Ovary (tissue), 7 donors: ENCODE measurements at regions not wholly inside any gene's neighbourhood (a gene's known extent, or its start where the extent isn't known, plus 50 kb on each side); places are given as distances from the start of the nearest gene placed in this dataset.

Source experiments
- DNase-seq, 5 donors: peaks; one replicate each; pipeline ENCODE4 v3.0.0-alpha.2; 2019 to 2020
- H3K27ac ChIP-seq, 2 donors: fragments of 200-600 bp; one replicate each; pipeline versions ENCODE4 v1.5.1 to v1.8.0; 2019 to 2022
- H3K27me3 ChIP-seq: fragments of 200-600 bp; one replicate; pipeline ENCODE4 v1.8.0; 2022
- H3K36me3 ChIP-seq: fragments of 200-600 bp; sonication (generic); one replicate; pipeline ENCODE4 v1.5.1; 2019
- H3K4me1 ChIP-seq: one replicate; pipeline ENCODE4 v1.8.1; 2013; ENCODE audit warnings: mild to moderate bottlenecking, moderate library complexity; ENCODE audit not compliant: insufficient read depth
- H3K4me3 ChIP-seq: fragments of 200-600 bp; sonication (generic); one replicate; pipeline ENCODE4 v1.5.1; 2017
- H3K9me3 ChIP-seq, 2 donors: fragments of 200-600 bp in 1 of 2; sonication (generic) in 1 of 2; one replicate each; pipeline versions ENCODE4 v1.5.1 to v1.8.1; 2013 to 2019; ENCODE audit warnings: mild to moderate bottlenecking in 1 of 2, moderate library complexity in 1 of 2
- CTCF ChIP-seq, 3 donors: fragments of 450-650 bp in 2 of 3; fragments of 200-600 bp in 1 of 3; IDR thresholded peaks; one replicate each; pipeline versions ENCODE4 v1.5.1 to v1.8.0; 2016 to 2022; ENCODE audit warnings: antibody characterized with exemption in 3 of 3, mild to moderate bottlenecking in 1 of 3
- EP300 ChIP-seq: sonication (generic); formaldehyde crosslinking; IDR thresholded peaks from one replicate; pipeline ENCODE4 v1.6.1; 2017; ENCODE audit warnings: antibody characterized with exemption
- POLR2A ChIP-seq: fragments of 450-650 bp; IDR thresholded peaks from one replicate; pipeline ENCODE4 v1.6.1; 2017; ENCODE audit warnings: antibody characterized with exemption, mild to moderate bottlenecking, moderate library complexity
- WGBS, 3 donors: extraction: QIAGEN DNeasy Blood & Tissue Kit in 1 of 3; methylation state at CpG; one replicate each; pipeline versions ENCODE4 v1.1.5 to v1.1.7; 2013 to 2017; 5-methylcytosine and 5-hydroxymethylcytosine counted together
- intact Hi-C, 4 donors: fragments of 100-400 bp; cut with DNase I; formaldehyde crosslinking; loops; one replicate each; pipeline versions ENCODE4 v1.11.0 to v1.15.1; 2022 to 2023
- donor health status: DM: no; HTN: no; CAD: no; lungs with moderate emphysema.
- donor health status: DM: no; HTN: no; CAD: no.
- donor health status: Bipolar disorder and iron deficiency.
- donor health status: DM: no; HTN: no; CAD: no.
- donor health status: DM: yes; HTN: yes; CAD: no.

GRCh38 chr6:141729146-141729545 lies 403.6 kb upstream of the GJE1 start:
- intact Hi-C loops = no loop called here
- H3K27me3 ChIP-seq = no peaks in the 10 kb centered on the region
- no peaks in the 10 kb centered on the region for H3K9me3 ChIP-seq
- WGBS, 3 donors = 18 to 30% (median 27%) methylated on average over 2 of the region's 2 CpGs
- H3K4me3 ChIP-seq = no peak overlapping the region
- no peak overlapping the region for H3K27ac ChIP-seq
- no peak for TF ChIP-seq EP300
- no peak for TF ChIP-seq CTCF (IDR thresholded peaks at IDR 0.05)
- no peak for TF ChIP-seq POLR2A
- no peaks in the 10 kb centered on the region for H3K36me3 ChIP-seq
- no peak for DNase-seq
- H3K4me1 ChIP-seq = no peaks in the 10 kb centered on the region

GRCh38 chr6:141728330-141728729 lies 404.4 kb upstream of the GJE1 start:
- no peak for TF ChIP-seq EP300
- H3K27me3 ChIP-seq = no peaks in the 10 kb centered on the region
- DNase-seq = no peak
- no peak overlapping the region for H3K4me3 ChIP-seq
- 73 to 77% (median 75%) methylated on average over 4 of the region's 4 CpGs for WGBS, 3 donors
- H3K27ac ChIP-seq = no peak overlapping the region
- intact Hi-C loops = no loop called here
- H3K4me1 ChIP-seq = no peaks in the 10 kb centered on the region
- no peaks in the 10 kb centered on the region for H3K36me3 ChIP-seq
- H3K9me3 ChIP-seq = no peaks in the 10 kb centered on the region

DNA sequence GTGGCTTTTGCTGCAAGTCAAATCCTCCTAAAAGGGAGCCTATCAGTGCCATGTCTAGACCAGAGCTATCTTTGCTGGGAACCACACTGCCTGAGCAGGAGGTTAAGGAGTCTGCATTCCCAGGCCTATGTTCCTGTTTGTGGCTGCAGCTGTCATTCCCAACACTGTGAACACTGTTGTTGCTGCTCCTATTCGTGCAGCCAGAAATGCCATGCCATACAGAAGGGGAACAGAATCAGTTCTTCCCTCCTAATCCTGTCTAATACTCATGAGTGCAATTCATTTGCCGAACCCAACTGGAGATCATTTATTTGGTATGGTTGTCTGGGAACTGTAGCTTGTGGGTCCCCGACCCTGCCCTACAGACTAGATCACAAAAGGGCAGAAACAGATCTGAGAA lies 406.5 kb upstream of the GJE1 start:
- intact Hi-C loops = no loop called here
- DNase-seq = no peak
- WGBS, 3 donors = 61 to 73% (median 62%) methylated on average over 3 of the region's 3 CpGs

DNA sequence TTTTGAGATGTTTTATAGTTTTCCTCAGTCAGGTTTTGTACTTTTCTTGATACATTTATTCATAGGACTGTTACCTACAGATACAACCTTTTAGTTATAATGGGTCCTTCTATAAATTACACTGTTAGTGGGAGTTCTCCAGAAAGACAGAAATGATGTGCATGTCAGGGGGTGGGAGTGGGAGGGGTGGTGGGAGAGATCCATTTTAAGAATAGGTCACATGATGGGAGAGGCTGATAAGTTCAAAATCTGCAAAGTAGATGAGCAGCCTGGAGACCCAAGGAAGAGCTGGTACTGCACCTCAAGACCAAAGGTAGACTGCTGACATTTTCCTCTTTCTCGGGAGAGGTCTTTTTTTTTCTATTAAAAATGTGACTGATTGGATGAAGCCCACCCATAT lies 408.0 kb upstream of the GJE1 start:
- intact Hi-C loops = no loop called here
- H3K27ac ChIP-seq = no peak overlapping the region
- no peak for DNase-seq
- TF ChIP-seq CTCF (IDR thresholded peaks at IDR 0.05) (no peak), EP300 (no peak), POLR2A (no peak)
- no peaks in the 10 kb centered on the region for H3K27me3 ChIP-seq
- no peaks in the 10 kb centered on the region for H3K4me1 ChIP-seq
- WGBS, 3 donors = 82 to 94% (median 89%) methylated on average over 1 of the region's 1 CpG
- H3K36me3 ChIP-seq = no peaks in the 10 kb centered on the region
- no peak overlapping the region for H3K4me3 ChIP-seq
- H3K9me3 ChIP-seq = no peaks in the 10 kb centered on the region

More for the DNA sequence above, 406.5 kb upstream of the GJE1 start:
- H3K27me3 ChIP-seq = no peaks in the 10 kb centered on the region
- TF ChIP-seq POLR2A (no peak), EP300 (no peak), CTCF (IDR thresholded peaks at IDR 0.05) (no peak)
- H3K27ac ChIP-seq = no peak overlapping the region
- no peaks in the 10 kb centered on the region for H3K9me3 ChIP-seq
- no peak overlapping the region for H3K4me3 ChIP-seq
- no peaks in the 10 kb centered on the region for H3K36me3 ChIP-seq
- no peaks in the 10 kb centered on the region for H3K4me1 ChIP-seq

DNA sequence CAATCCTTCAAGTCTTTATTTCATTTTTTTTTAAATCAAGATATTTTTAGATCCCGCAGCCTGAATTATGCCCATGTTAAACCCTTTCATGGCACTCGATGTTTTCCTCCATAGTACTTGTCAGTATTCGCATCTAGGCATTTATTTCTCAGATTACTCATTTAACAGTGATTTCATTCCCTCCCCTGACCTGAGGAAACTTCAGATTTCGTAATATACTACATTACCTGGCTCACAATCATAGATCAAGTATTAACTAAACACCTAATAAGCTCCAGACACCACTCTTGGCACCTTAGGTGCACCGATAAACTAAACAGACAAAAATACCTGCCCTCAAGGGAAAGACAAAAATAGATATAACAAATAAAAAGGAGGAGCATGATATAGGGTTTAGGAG lies 413.2 kb upstream of the GJE1 start:
- Histone ChIP-seq H3K4me1 (no peaks in the 10 kb centered on the region), H3K36me3 (no peaks in the 10 kb centered on the region), H3K9me3 (no peaks in the 10 kb centered on the region), H3K27me3 (no peaks in the 10 kb centered on the region), H3K4me3 (no peak overlapping the region), H3K27ac (no peak overlapping the region)
- 83 to 88% (median 84%) methylated on average over 5 of the region's 5 CpGs for WGBS, 3 donors
- intact Hi-C loops = no loop called here
- TF ChIP-seq EP300 = no peak
- no peak for TF ChIP-seq CTCF (IDR thresholded peaks at IDR 0.05)
- TF ChIP-seq POLR2A = no peak
- no peak for DNase-seq
